Stomach (tissue), 8 donors: ENCODE measurements at regions not wholly inside any gene's neighbourhood (a gene's known extent, or its start where the extent isn't known, plus 50 kb on each side); places are given as distances from the start of the nearest gene placed in this dataset.

Experiments used
- DNase-seq, 2 donors: peaks; one replicate each; pipeline versions ENCODE4 v3.0.0 to v3.0.0-alpha.2; 2013 to 2019
- H3K27ac ChIP-seq, 5 donors: fragments of 200-600 bp in 4 of 5; sonication (generic) in 4 of 5; one replicate each; pipeline ENCODE4 v1.5.1; 2013 to 2019; ENCODE audit warnings: mild to moderate bottlenecking in 1 of 5, moderate library complexity in 1 of 5
- H3K27me3 ChIP-seq, 3 donors: fragments of 200-600 bp; sonication (generic); one replicate each; pipeline ENCODE4 v1.5.1; 2017 to 2019; ENCODE audit warnings: mixed run types in 1 of 3
- H3K36me3 ChIP-seq, 4 donors: fragments of 200-600 bp; sonication (generic); 1 replicate in 3 of 4; 2 replicates in 1 of 4; pipeline ENCODE4 v1.5.1; 2016 to 2019
- H3K4me1 ChIP-seq, 4 donors: fragments of 200-600 bp; sonication (generic); one replicate each; pipeline ENCODE4 v1.5.1; 2016 to 2019
- H3K4me3 ChIP-seq, 4 donors: fragments of 200-600 bp; sonication (generic) in 3 of 4; one replicate each; pipeline ENCODE4 v1.5.1; 2016 to 2019; ENCODE audit warnings: mild to moderate bottlenecking in 1 of 4
- H3K9me3 ChIP-seq, 4 donors: fragments of 200-600 bp; sonication (generic); one replicate each; pipeline ENCODE4 v1.5.1; 2016 to 2019
- CTCF ChIP-seq, 7 experiments: fragments of 450-650 bp in 4 of 7; fragments of 200-600 bp in 3 of 7; sonication (generic) in 3 of 7; IDR thresholded peaks; one replicate each; pipeline ENCODE4 v1.5.1; 2016 to 2019; ENCODE audit warnings: antibody characterized with exemption in 7 of 7, control low read depth in 2 of 7, mild to moderate bottlenecking in 1 of 7
- EP300 ChIP-seq: sonication (generic); formaldehyde crosslinking; IDR thresholded peaks from one replicate; pipeline ENCODE4 v1.6.1; 2017; ENCODE audit warnings: antibody characterized with exemption
- POLR2A ChIP-seq, 4 donors: fragments of 450-650 bp; IDR thresholded peaks; one replicate each; pipeline ENCODE4 v1.6.1; 2016; ENCODE audit warnings: antibody characterized with exemption in 4 of 4, control low read depth in 2 of 4, mild to moderate bottlenecking in 1 of 4, moderate library complexity in 1 of 4
- POLR2AphosphoS5 ChIP-seq, 3 donors: sonication (generic); formaldehyde crosslinking; IDR thresholded peaks; one replicate each; pipeline ENCODE4 v1.6.1; 2016; ENCODE audit warnings: antibody characterized with exemption in 3 of 3
- WGBS, 5 donors: extraction: QIAGEN DNeasy Blood & Tissue Kit in 3 of 5; methylation state at CpG; one replicate each; pipeline versions ENCODE4 v1.1.5 to v1.1.7; 2013 to 2018; 5-methylcytosine and 5-hydroxymethylcytosine counted together
- intact Hi-C: fragments of 100-400 bp; cut with DNase I; formaldehyde crosslinking; loops from one replicate; pipeline ENCODE4 v1.15.1; 2023; ENCODE audit warnings: low total_unique reads
- donor health status: healthy with polysubstance abuse.
- donor health status: Bipolar disorder and iron deficiency.
- donor health status: healthy.

- no peak overlapping the region for H3K4me3 ChIP-seq
- no peak for TF ChIP-seq CTCF (IDR thresholded peaks at IDR 0.05)
- no peak for TF ChIP-seq POLR2AphosphoS5 (IDR thresholded peaks at IDR 0.05)
- TF ChIP-seq EP300: no peak
- no peak for TF ChIP-seq POLR2A (IDR thresholded peaks at IDR 0.05)
- no peaks in the 10 kb centered on the region for H3K36me3 ChIP-seq
- no peaks in the 10 kb centered on the region for H3K4me1 ChIP-seq
- H3K27ac ChIP-seq: no peak overlapping the region
- WGBS, 5 donors: 27 to 73% (median 66%) methylated on average over 1 of the region's 1 CpG
- peak in 1 of 2 donors; percentile 28 for DNase-seq
- no peaks in the 10 kb centered on the region for H3K27me3 ChIP-seq
- intact Hi-C loops: no loop called here
- H3K9me3 ChIP-seq: no peaks in the 10 kb centered on the region
Measured at GRCh38 chr1:68808351-68808750, 311.5 kb upstream of the DEPDC1 start.

- H3K36me3 ChIP-seq: no peaks in the 10 kb centered on the region
- H3K27me3 ChIP-seq: no peaks in the 10 kb centered on the region
- intact Hi-C loops: no loop called here
- DNase-seq: peak in 1 of 2 donors; percentile 27
- no peak overlapping the region for H3K27ac ChIP-seq
- TF ChIP-seq CTCF (IDR thresholded peaks at IDR 0.05) (no peak), POLR2A (IDR thresholded peaks at IDR 0.05) (no peak), POLR2AphosphoS5 (IDR thresholded peaks at IDR 0.05) (no peak), EP300 (no peak)
- H3K4me3 ChIP-seq: no peak overlapping the region
- no peaks in the 10 kb centered on the region for H3K4me1 ChIP-seq
- WGBS, 5 donors: 74 to 83% (median 77%) methylated on average over 5 of the region's 5 CpGs
- H3K9me3 ChIP-seq: no peaks in the 10 kb centered on the region
Measured at GRCh38 chr1:68811806-68812205, 314.9 kb upstream of the DEPDC1 start.

DNA sequence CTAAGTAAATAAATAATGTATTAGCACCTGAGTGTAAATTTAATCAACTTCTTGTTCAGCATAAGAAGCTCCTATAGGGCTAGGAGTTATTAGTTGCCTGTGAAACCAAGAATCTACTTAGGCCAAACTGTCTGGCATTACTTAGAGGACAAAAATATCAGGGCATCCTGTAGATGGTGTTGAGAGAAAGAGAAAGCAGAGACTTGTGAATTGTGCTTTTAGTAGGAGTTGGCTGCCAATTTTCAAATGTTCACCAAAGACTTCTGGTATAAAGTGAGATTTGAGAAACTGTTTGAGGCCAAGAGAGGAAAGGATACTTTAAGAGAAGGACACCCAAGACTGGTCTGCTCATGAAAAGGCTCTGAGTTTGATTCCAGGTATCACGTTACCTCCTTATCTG is 315.5 kb upstream of the DEPDC1 start:
- Histone ChIP-seq H3K4me3 (no peak overlapping the region), H3K36me3 (no peaks in the 10 kb centered on the region), H3K4me1 (no peaks in the 10 kb centered on the region), H3K9me3 (no peaks in the 10 kb centered on the region), H3K27me3 (no peaks in the 10 kb centered on the region), H3K27ac (no peak overlapping the region)
- WGBS, 5 donors: 38 to 59% (median 56%) methylated on average over 1 of the region's 1 CpG
- DNase-seq: no peak
- TF ChIP-seq EP300: no peak
- TF ChIP-seq CTCF (IDR thresholded peaks at IDR 0.05): no peak
- no peak for TF ChIP-seq POLR2A (IDR thresholded peaks at IDR 0.05)
- no peak for TF ChIP-seq POLR2AphosphoS5 (IDR thresholded peaks at IDR 0.05)
- intact Hi-C loops: no loop called here

- no peak overlapping the region for H3K27ac ChIP-seq
- 64 to 81% (median 78%) methylated on average over 2 of the region's 2 CpGs for WGBS, 5 donors
- H3K9me3 ChIP-seq: no peaks in the 10 kb centered on the region
- TF ChIP-seq EP300 (no peak), CTCF (IDR thresholded peaks at IDR 0.05) (no peak)
- H3K36me3 ChIP-seq: no peaks in the 10 kb centered on the region
- H3K4me3 ChIP-seq: no peak overlapping the region
- intact Hi-C loops: no loop called here
- H3K4me1 ChIP-seq: no peaks in the 10 kb centered on the region
- no peaks in the 10 kb centered on the region for H3K27me3 ChIP-seq
- DNase-seq: no peak
Measured at GRCh38 chr1:68814067-68814466, 317.2 kb upstream of the DEPDC1 start.
